CD4-positive, alpha-beta T cell treated with Interleukin-10 for 1 hour (primary cell): ENCODE measurements at regions not wholly inside any gene's neighbourhood (a gene's known extent, or its start where the extent isn't known, plus 50 kb on each side); places are given as distances from the start of the nearest gene placed in this dataset.
"Not testable (repeated sequence)": the region's sequence is repeated elsewhere in the genome, so short reads cannot be mapped to it uniquely, and the experiment has no call there.

Source experiments
- DNase-seq: peaks from one replicate; pipeline ENCODE4 v3.0.0-alpha.2; 2020

GRCh38 chr17:83192161-83192788 lies 112.9 kb downstream of the METRNL start:
- DNase-seq = no peak

DNA sequence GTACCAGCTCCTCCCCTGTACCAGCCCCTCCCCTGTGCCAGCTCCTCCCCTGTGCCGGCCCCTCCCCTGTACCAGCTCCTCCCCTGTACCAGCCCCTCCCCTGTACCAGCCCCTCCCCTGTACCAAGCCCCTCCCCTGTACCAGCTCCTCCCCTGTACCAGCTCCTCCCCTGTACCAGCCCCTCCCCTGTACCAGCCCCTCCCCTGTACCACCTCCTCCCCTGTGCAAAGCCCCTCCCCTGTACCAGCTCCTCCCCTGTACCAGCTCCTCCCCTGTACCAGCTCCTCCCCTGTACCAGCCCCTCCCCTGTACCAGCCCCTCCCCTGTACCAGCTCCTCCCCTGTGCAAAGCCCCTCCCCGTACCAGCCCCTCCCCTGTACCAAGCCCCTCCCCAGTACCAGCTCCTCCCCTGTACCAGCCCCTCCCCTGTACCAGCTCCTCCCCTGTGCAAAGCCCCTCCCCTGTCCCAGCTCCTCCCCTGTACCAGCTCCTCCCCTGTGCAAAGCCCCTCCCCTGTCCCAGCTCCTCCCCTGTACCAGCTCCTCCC lies 113.5 kb downstream of the METRNL start:
- DNase-seq = not testable (repeated sequence)

DNA sequence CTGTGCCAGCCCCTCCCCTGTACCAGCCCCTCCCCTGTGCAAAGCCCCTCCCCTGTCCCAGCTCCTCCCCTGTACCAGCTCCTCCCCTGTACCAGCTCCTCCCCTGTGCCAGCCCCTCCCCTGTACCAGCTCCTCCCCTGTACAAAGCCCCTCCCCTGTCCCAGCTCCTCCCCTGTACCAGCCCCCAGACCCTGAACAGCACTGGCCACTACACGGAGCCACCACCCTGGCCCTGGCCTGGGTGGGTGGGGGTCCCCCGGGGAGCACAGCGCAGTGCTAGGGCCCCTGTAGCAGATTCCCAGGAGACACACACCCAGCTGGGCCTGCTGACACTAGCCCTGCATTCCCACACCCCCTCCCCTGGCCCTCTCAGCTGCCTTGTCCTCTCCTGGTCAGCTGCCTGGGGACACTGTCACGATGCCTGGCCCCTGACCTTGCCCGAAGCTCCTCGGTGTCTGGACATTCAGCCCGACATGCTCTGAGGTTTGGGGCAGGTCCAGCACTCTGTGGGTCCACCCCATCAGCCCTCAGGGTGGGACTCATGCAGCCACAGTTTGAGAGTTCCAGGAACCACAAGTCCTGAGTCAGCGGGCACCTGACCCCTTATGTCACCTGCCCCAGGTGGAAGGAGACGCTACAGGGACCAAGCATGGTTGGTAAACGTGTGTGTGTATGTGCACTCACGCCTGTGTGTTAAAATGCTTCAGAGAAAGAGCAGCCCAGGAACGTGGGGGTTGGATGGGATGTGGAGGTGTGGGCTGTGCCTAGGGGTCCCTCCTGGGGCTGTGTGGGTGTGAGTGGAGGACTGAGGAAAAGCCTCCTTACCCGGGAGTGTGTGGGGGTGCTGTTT lies 114.2 kb downstream of the METRNL start:
- peak; percentile 27 for DNase-seq

DNA sequence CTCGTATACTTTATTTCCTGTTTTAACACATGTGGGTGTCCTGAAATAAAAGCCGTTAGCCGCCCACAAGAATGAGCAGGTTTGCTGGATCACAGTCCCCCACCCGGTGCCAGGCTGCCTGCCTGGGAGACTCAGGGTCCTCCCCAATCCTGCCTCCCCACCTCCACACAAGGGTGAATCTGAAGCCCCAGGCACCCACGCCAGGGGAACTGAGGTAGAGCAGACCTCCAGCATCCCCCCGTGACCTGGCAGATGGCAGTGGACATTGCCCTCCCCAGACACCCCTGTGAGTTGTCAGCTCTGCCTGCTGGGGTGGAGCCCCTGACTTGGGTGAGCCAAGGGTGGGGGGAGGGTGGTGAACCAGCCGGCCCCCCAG lies 114.8 kb downstream of the METRNL start:
- no peak for DNase-seq

DNA sequence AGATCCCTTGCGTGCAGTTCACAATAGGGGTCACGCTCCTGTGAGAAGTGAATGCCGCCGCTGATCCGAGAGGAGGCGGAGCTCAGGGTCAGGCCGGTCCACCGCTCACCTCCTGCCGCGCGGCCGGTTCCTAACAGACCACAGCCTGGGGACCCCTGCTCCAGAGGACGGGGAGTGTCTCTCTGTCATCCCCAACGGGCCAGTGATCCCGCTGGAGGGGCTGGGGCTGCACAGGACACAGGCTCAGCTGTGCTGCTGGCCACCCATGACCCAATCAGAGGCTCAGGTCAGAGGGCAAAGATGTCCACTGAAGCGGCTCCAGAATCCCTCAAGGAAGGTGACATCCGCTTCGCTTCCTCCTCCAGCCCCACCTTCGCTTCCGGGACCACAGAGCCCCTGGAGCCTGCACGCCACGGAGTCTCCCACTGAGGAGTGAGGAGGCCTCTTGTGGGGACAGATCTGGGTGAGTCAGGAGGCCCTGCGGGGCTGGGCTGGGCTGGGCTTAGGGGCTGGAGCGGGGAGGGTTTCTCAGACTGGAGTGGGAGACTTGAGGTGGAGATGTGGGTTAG lies 115.4 kb downstream of the METRNL start:
- no peak for DNase-seq

DNA sequence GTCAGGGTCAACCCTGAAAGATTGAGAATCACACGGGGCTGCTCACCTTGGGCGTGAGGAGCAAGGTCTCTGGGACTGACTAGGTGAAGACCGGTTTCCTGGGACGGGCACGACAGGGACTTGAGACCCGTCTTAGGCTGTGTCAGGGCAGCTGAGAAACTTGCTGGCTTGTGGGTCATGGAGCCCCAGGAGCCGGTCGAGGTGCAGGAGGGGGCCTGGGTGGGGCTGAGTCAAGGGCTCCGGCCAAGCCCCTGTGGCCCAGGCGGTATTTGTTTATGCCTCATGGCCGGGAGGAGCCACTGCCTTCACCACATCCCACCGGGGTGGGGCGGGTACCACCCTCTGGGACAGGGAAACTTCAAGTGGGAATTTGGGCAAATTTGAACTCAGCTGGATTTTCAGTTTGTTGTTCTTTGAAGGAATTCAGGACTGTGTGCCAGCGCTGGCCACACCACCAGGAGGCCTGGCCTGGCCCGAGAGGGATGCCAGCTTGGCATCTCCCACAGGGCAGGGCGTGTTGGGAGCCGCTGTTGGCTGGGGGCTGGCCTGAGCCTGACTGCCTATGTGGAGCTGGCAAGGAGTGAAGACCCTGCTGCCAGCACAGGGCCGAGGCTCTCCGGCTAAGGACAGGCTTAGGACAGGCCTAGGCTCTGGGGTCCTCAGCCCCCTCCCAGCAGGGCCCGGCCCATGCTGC lies 116.1 kb downstream of the METRNL start:
- no peak for DNase-seq

- DNase-seq = no peak
Measured at GRCh38 chr17:83196024-83196365, 116.6 kb downstream of the METRNL start.

- DNase-seq = no peak
Measured at GRCh38 chr17:83196366-83196765, 117.0 kb downstream of the METRNL start.

DNA sequence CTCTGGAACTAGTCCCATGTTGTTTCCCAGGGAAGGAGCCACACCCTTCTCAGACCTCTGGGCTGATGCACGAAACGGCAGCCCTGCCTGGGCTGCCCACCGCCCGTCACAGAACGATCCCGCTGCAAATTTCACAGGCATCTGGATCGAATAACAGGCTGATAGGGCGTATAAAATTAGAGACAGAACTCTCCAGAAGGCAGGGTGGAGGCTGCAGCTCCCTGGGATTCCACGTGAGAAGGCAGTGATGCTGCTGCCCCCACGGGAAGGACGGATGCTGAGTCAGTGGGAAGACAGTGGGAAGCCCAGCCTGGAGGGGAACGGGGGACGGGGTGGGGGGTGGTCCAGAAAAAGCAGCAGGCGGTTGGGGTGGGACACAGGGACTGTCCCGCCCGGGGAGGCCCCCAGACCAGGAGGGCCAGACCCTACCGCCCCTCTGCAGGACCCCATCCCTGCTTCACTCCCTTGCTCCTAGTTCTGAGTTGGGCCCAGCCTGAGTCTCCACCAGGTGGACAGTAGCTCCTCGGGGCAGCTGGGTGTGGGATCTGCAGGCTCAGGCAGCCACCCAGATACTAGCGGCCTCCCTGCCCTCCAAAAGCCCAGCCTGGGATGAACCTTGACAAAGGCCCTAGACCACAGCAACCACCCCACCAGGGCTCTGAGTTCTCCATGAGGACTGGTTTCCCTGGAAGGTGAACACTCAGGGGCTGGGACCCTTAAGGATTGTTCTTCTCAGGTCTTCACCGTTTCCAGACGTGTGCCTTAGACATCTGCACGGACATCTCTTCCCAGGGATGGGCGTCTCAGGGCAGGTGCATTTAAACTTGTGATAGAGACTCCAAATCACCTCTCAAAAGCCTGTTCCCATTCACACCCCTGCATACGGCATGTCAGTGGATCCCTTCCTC lies 117.8 kb downstream of the METRNL start:
- DNase-seq = no peak

- DNase-seq = no peak
Measured at GRCh38 chr17:83198366-83199341, 119.2 kb downstream of the METRNL start.

DNA sequence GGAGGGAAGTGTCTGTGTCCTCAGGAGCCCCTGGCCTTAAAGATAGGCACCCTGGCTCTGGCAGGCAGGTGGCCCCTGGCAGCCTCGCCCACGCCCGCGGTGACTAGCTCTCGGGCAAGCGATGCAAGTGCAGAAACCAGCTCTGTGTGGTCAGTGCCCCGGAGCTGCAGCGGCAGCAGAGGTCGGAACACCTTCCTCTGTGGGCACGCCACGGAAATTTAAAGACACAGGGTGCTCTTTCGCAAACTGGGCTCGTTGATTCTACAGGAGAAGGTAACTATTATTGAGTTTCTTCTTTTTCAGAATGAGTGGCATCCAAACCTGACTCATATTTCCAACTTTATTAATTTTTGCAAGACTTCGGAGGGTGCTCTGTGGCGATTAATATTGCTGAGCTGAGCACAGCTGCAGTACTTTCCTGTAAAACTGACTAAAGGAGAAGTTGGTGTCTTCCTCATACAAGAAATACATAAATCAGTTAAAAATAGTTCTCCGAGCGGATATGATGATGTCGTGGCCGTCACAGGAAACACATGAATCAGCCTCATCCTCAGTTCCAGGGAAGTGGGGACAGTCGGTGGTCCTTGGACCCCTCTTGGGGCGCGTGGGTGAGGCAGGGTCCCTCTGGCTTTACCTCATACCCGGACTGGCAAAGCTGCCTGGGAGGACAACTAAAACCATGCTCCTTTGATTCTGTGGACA lies 120.2 kb downstream of the METRNL start:
- DNase-seq = peak; percentile 54

DNA sequence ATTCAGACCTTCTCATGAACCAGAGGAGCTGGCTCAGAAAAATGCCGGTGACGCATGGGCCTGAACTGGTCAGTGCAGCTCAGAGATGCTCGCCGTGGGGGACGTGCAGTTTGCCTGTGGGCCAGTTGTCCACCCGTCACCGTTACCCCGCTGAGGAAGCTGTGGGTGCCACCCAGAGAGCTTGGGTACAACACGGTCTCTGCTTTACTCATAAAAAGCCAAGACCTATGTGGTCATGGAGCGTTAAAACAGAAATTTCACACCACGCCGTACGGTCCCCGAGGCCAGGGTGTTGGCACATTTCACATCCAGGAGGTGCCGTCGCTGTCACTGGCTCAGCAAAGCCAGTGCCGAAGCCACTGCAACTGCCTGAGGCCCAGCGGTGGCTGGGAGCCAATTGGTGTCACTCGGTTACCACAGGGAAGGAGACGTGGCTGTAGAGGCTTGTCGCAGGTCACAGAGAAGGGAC lies 120.9 kb downstream of the METRNL start:
- DNase-seq = peak; percentile 74

DNA sequence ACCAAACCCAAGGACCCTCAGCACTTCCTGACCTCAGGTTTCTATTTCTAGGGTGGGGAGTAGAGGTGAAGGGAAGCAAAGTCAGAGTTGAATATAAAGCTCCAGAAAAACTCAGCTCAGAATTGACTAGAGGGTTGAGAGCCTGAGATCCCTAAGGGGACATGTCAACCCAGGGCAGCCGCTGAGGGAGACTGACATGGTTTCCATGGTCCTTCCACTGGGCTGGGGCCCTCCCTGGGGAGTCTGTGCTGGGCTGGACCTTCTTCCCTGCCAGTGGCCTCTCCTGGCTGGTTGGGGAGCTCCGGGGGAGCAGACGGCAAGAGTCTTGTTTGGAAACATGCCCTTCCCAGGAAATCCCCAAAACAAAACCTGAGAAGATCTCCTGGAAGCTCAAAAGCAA lies 121.3 kb downstream of the METRNL start:
- DNase-seq = no peak

DNA sequence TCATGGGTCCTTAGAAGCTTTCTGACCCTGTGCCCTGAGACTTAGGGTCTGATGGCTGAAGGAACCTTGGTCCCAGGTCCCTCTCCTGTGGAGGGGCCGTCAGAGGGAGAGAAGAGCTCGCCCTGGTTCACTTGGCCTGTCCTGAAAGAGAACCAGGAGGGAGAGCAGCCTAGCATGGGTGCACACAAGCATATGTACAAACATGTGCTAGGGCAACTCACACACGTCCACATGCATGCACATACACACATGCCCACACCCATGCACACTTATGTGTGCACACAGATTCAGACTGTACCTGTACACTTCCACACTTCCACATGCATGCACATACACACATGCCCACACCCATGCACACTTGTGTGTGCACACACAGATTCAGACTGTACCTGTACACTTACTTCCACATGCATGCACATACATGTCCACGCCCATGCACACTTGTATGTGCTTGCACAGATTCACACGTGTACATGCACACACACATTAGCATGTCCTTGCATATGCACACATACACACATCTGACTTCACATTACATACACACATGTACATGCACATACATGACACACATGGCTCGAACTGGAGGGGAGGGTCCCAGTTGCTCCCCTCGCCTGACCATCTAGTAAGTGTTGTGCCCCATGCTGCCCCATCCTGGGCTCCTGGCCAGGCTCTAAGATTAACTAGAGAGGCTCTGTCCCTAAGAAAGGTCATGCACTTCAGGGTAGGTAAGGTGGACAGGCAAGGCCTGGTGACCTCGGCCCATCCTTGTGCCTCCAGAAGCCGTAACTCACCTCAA lies 122.0 kb downstream of the METRNL start:
- DNase-seq = no peak

- no peak for DNase-seq
Measured at GRCh38 chr17:83202002-83203000, 122.9 kb downstream of the METRNL start.

DNA sequence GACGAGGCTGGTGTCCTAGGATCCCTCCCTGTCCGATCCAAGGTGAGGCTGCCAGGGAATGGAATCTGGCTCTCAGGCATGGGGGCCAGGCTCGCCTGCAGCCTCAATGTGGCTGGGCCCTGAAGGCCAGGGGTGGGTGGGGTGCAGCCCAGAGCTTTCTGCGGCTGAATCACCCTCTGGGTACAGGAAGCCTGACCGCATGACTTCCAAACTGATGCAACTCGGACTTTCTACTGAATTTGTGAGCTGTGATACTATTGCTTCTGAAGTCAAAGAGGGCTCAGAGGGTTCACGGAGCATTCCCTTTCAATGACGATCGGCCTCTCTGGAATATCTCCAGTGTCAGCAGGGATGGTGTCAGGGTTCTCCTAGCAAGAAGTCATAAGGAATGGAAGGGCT lies 123.7 kb downstream of the METRNL start:
- no peak for DNase-seq

GRCh38 chr17:83203472-83204221 lies 124.2 kb downstream of the METRNL start:
- DNase-seq = no peak
